Panc1 (cell line): ENCODE measurements at regions not wholly inside any gene's neighbourhood (a gene's known extent, or its start where the extent isn't known, plus 50 kb on each side); places are given as distances from the start of the nearest gene placed in this dataset.

Experiments used
- ATAC-seq: fragments of 200-7000 bp; cut with Tn5 transposase; 2 replicates; pipeline ENCODE4 v1.9.1; 2020; ENCODE audit warnings: mild to moderate bottlenecking, moderate library complexity
- BruUV-seq: library from RNA; stranded (reverse); fragments of 400-500 nt; replicated peaks from 2 replicates; lab custom pipeline; 2021; lab: Mats Ljungman, UMichigan
- CTCF ChIA-PET: fragments of 300-600 bp; sonication (Branson Sonifier 250); formaldehyde crosslinking; loops from one replicate; lab custom pipeline; 2022; ENCODE audit warnings: antibody characterized with exemption; lab: Charles Lee
- POLR2A ChIA-PET: fragments of 300-600 bp; sonication (Branson Sonifier 250); formaldehyde crosslinking; loops from one replicate; lab custom pipeline; 2022; ENCODE audit warnings: antibody characterized with exemption; lab: Charles Lee
- DNase-seq: peaks from one replicate; pipeline ENCODE4 v3.0.0-alpha.2; 2010; ENCODE audit warnings: low read depth, low spot score
- H3K27ac ChIP-seq: 2 replicates; pipeline ENCODE4 v1.5.1; 2011; ENCODE audit warnings: mild to moderate bottlenecking, low read length, inconsistent platforms
- H3K27me3 ChIP-seq: fragments of 200-500 bp; sonication (Bioruptor generic); 2 replicates; pipeline ENCODE4 v1.6.0; 2014; ENCODE audit warnings: low read length, inconsistent platforms; ENCODE audit not compliant: control insufficient read depth, insufficient read depth
- H3K36me3 ChIP-seq: fragments of 200-500 bp; sonication (Bioruptor generic); 2 replicates; pipeline ENCODE4 v1.5.1; 2014; ENCODE audit warnings: inconsistent platforms, mild to moderate bottlenecking, low read length, moderate library complexity; ENCODE audit not compliant: control insufficient read depth, insufficient read depth
- H3K4me1 ChIP-seq: 2 replicates; pipeline ENCODE4 v1.5.1; 2011; ENCODE audit warnings: inconsistent platforms, mild to moderate bottlenecking, low read length, moderate library complexity; ENCODE audit not compliant: control insufficient read depth, insufficient read depth
- H3K4me3 ChIP-seq, 2 experiments: 2 replicates each; pipeline ENCODE4 v1.5.1; 2011 to 2012; ENCODE audit warnings: low read depth in 2 of 2, low read length in 2 of 2, mild to moderate bottlenecking in 2 of 2, inconsistent platforms in 1 of 2, moderate library complexity in 1 of 2
- H3K9me3 ChIP-seq: fragments of 200-500 bp; sonication (Bioruptor generic); 2 replicates; pipeline ENCODE4 v1.5.1; 2014; ENCODE audit warnings: low read depth, mild to moderate bottlenecking, inconsistent platforms, low read length, moderate library complexity; ENCODE audit not compliant: control insufficient read depth, insufficient read depth
- CTCF ChIP-seq: fragments of 450-650 bp; IDR thresholded peaks from 2 replicates; pipeline ENCODE4 v1.5.1; 2017; ENCODE audit warnings: mild to moderate bottlenecking
- POLR2AphosphoS5 ChIP-seq: IDR thresholded peaks from 2 replicates; pipeline ENCODE4 v1.6.1; 2012; ENCODE audit warnings: mild to moderate bottlenecking, low read depth, low read length, moderate library complexity
- REST ChIP-seq, 2 experiments: IDR thresholded peaks; 2 replicates each; pipeline ENCODE4 v1.6.1; 2011 to 2012; ENCODE audit warnings: low read depth in 2 of 2, control low read depth in 1 of 2, low read length in 1 of 2, mild to moderate bottlenecking in 1 of 2, moderate library complexity in 1 of 2; ENCODE audit not compliant: insufficient read depth in 1 of 2
- SIN3A ChIP-seq: IDR thresholded peaks from 2 replicates; pipeline ENCODE4 v1.6.1; 2012; ENCODE audit warnings: low read depth, mild to moderate bottlenecking, low read length, moderate library complexity, borderline replicate concordance; ENCODE audit not compliant: insufficient read depth
- TCF7L2 ChIP-seq: IDR thresholded peaks from 2 replicates; pipeline ENCODE4 v1.6.1; 2011; ENCODE audit warnings: mild to moderate bottlenecking, low read depth, low read length, inconsistent platforms
- in situ Hi-C: cut with HindIII; loops from 2 replicates; pipeline ENCODE4 v1.10.0; 2016; ENCODE audit warnings: low sequenced_read_pairs, low pct_unique_long_range_greater_than_20kb
- intact Hi-C: fragments of 100-400 bp; cut with micrococcal nuclease; formaldehyde crosslinking; loops from one replicate; pipeline ENCODE4 v1.10.0; 2022; ENCODE audit not compliant: unreplicated experiment

GRCh38 chr10:29685506-29685905 lies 50.7 kb upstream of the SVIL start:
- DNase-seq (no peak), ATAC-seq (no peak)
- Histone ChIP-seq H3K27ac (no peak overlapping the region), H3K9me3 (no peaks in the 10 kb centered on the region), H3K36me3 (no peaks in the 10 kb centered on the region), H3K4me3 (no peak overlapping the region), H3K4me1 (peaks cover 26% of the 10 kb centered on the region), H3K27me3 (no peaks in the 10 kb centered on the region)
- TF ChIP-seq POLR2AphosphoS5 (no peak), CTCF (no peak), SIN3A (no peak), REST (IDR thresholded peaks at IDR 0.05; ENCODE audit: insufficient read depth in 1 of 2, low read depth in 2 of 2, low read length in 1 of 2) (no peak), TCF7L2 (no peak)
- in situ Hi-C loops (no loop called here), intact Hi-C loops (no loop called here)
- CTCF ChIA-PET = no interaction called here
- POLR2A ChIA-PET = no interaction called here
- no TSS peak for BruUV-seq
